DOHH2 (cell line): ENCODE measurements at regions not wholly inside any gene's neighbourhood (a gene's known extent, or its start where the extent isn't known, plus 50 kb on each side); places are given as distances from the start of the nearest gene placed in this dataset.

Experiments used
- H3F3A ChIP-seq: fragments of 200-600 bp; sonication (generic), shearing (Covaris generic); 2 replicates; pipeline ENCODE4 v1.6.0; 2016; ENCODE audit warnings: antibody characterized with exemption, mild to moderate bottlenecking; ENCODE audit not compliant: control insufficient read depth, insufficient read depth
- H3K27ac ChIP-seq: fragments of 200-600 bp; sonication (generic); 2 replicates; pipeline ENCODE4 v1.5.1; 2014; ENCODE audit warnings: low read depth, mild to moderate bottlenecking, low read length, moderate library complexity
- H3K27me3 ChIP-seq: fragments of 200-600 bp; sonication (generic); 2 replicates; pipeline ENCODE4 v1.6.1; 2014; ENCODE audit warnings: mild to moderate bottlenecking, low read length, mixed read lengths; ENCODE audit not compliant: control insufficient read depth
- H3K36me3 ChIP-seq: fragments of 200-600 bp; sonication (generic); 2 replicates; pipeline ENCODE4 v1.6.1; 2014; ENCODE audit warnings: mild to moderate bottlenecking, low read length, moderate library complexity, mixed read lengths; ENCODE audit not compliant: control insufficient read depth
- H3K4me1 ChIP-seq: fragments of 200-600 bp; sonication (generic); 2 replicates; pipeline ENCODE4 v1.6.1; 2014; ENCODE audit warnings: mild to moderate bottlenecking, low read length, mixed read lengths; ENCODE audit not compliant: control insufficient read depth
- H3K4me2 ChIP-seq: fragments of 200-600 bp; sonication (generic); 2 replicates; pipeline ENCODE4 v1.6.0; 2014; ENCODE audit warnings: mild to moderate bottlenecking, low read length, moderate library complexity
- H3K4me3 ChIP-seq: fragments of 200-600 bp; sonication (generic); 2 replicates; pipeline ENCODE4 v1.5.1; 2014; ENCODE audit warnings: mild to moderate bottlenecking, low read length, mixed read lengths
- H3K79me2 ChIP-seq: fragments of 200-600 bp; sonication (generic); 2 replicates; pipeline ENCODE4 v1.6.1; 2014; ENCODE audit warnings: mild to moderate bottlenecking, low read length, mixed read lengths; ENCODE audit not compliant: control insufficient read depth
- H3K9me2 ChIP-seq: fragments of 200-600 bp; sonication (generic); replicated peaks from 2 replicates; pipeline ENCODE4 v1.6.1; 2014; ENCODE audit warnings: mild to moderate bottlenecking, low read length, mixed read lengths; ENCODE audit not compliant: control insufficient read depth
- H3K9me3 ChIP-seq: fragments of 200-600 bp; sonication (generic); 2 replicates; pipeline ENCODE4 v1.6.1; 2014; ENCODE audit warnings: antibody characterized with exemption, low read length, mixed read lengths; ENCODE audit not compliant: control insufficient read depth, insufficient read depth
- H4K20me1 ChIP-seq: fragments of 200-600 bp; sonication (generic); 2 replicates; pipeline ENCODE4 v1.6.0; 2014; ENCODE audit warnings: low read depth, mild to moderate bottlenecking, antibody characterized with exemption, low read length, moderate library complexity; ENCODE audit not compliant: control insufficient read depth, insufficient read depth
- CTCF ChIP-seq: fragments of 200-600 bp; sonication (generic); IDR thresholded peaks from one replicate; pipeline ENCODE4 v1.5.1; 2014; ENCODE audit warnings: antibody characterized with exemption, mild to moderate bottlenecking, low read depth, low read length; ENCODE audit not compliant: poor library complexity, severe bottlenecking
- EZH2phosphoT487 ChIP-seq: fragments of 200-600 bp; sonication (generic); IDR thresholded peaks from 2 replicates; pipeline ENCODE4 v1.6.1; 2017; ENCODE audit warnings: borderline replicate concordance, mild to moderate bottlenecking, antibody characterized with exemption, low read length, moderate library complexity, mixed read lengths

GRCh38 chr10:36302086-36302485, 660.0 kb upstream of the FZD8 start:
- Histone ChIP-seq H3K79me2 (no peaks in the 10 kb centered on the region), H3K36me3 (no peaks in the 10 kb centered on the region), H3K4me1 (no peaks in the 10 kb centered on the region), H3K27me3 (no peaks in the 10 kb centered on the region), H3K27ac (no peak overlapping the region), H3K9me3 (no peaks in the 10 kb centered on the region), H3F3A (no peaks in the 10 kb centered on the region), H3K4me3 (no peak overlapping the region), H3K4me2 (no peak overlapping the region), H3K9me2 (no peaks in the 10 kb centered on the region), H4K20me1 (no peaks in the 10 kb centered on the region)
- TF ChIP-seq CTCF: no peak

- H3K79me2 ChIP-seq: no peaks in the 10 kb centered on the region
- no peak for TF ChIP-seq EZH2phosphoT487
- no peak for TF ChIP-seq CTCF
- H3K27ac ChIP-seq: no peak overlapping the region
- H3K4me2 ChIP-seq: no peak overlapping the region
- no peaks in the 10 kb centered on the region for H3F3A ChIP-seq
- no peaks in the 10 kb centered on the region for H3K36me3 ChIP-seq
- no peaks in the 10 kb centered on the region for H3K9me3 ChIP-seq
- no peaks in the 10 kb centered on the region for H3K9me2 ChIP-seq
- no peaks in the 10 kb centered on the region for H4K20me1 ChIP-seq
- no peaks in the 10 kb centered on the region for H3K27me3 ChIP-seq
- no peaks in the 10 kb centered on the region for H3K4me1 ChIP-seq
- no peak overlapping the region for H3K4me3 ChIP-seq
Observed at GRCh38 chr10:36301539-36301938, 659.4 kb upstream of the FZD8 start.

GRCh38 chr10:36301139-36301538, 659.0 kb upstream of the FZD8 start:
- Histone ChIP-seq H4K20me1 (no peaks in the 10 kb centered on the region), H3K9me2 (no peaks in the 10 kb centered on the region), H3K79me2 (no peaks in the 10 kb centered on the region), H3K36me3 (no peaks in the 10 kb centered on the region), H3K9me3 (no peaks in the 10 kb centered on the region), H3K4me3 (no peak overlapping the region), H3F3A (no peaks in the 10 kb centered on the region), H3K4me1 (no peaks in the 10 kb centered on the region), H3K27me3 (no peaks in the 10 kb centered on the region), H3K4me2 (no peak overlapping the region), H3K27ac (no peak overlapping the region)
- TF ChIP-seq CTCF (no peak), EZH2phosphoT487 (no peak)

- H3K27ac ChIP-seq: no peak overlapping the region
- H3F3A ChIP-seq: no peaks in the 10 kb centered on the region
- H3K4me2 ChIP-seq: no peak overlapping the region
- H4K20me1 ChIP-seq: no peaks in the 10 kb centered on the region
- no peaks in the 10 kb centered on the region for H3K4me1 ChIP-seq
- no peaks in the 10 kb centered on the region for H3K9me2 ChIP-seq
- peaks cover 6% of the 10 kb centered on the region; the same call in 1 of the 2 replicates for H3K9me3 ChIP-seq
- H3K27me3 ChIP-seq: no peaks in the 10 kb centered on the region
- H3K36me3 ChIP-seq: no peaks in the 10 kb centered on the region
- H3K4me3 ChIP-seq: no peak overlapping the region
- no peaks in the 10 kb centered on the region for H3K79me2 ChIP-seq
- TF ChIP-seq EZH2phosphoT487: no peak
- no peak for TF ChIP-seq CTCF
Observed at GRCh38 chr10:36283827-36284226, 641.7 kb upstream of the FZD8 start.
